Bronchial epithelial cell (primary cell): ENCODE measurements at regions not wholly inside any gene's neighbourhood (a gene's known extent, or its start where the extent isn't known, plus 50 kb on each side); places are given as distances from the start of the nearest gene placed in this dataset.

Source experiments
- DNase-seq: peaks from one replicate; pipeline ENCODE4 v3.0.0-alpha.2; 2010; ENCODE audit warnings: low read depth
- FAIRE-seq: peaks from 2 replicates; lab custom pipeline; 2011; peaks lifted over from hg19 to GRCh38; lab: Jason Lieb, UNC
- H3K27me3 ChIP-seq: 2 replicates; pipeline ENCODE4 v1.5.1; 2011; ENCODE audit warnings: low read length; ENCODE audit not compliant: control insufficient read depth, insufficient read depth
- H3K36me3 ChIP-seq: 2 replicates; pipeline ENCODE4 v1.5.1; 2011; ENCODE audit warnings: low read length; ENCODE audit not compliant: control insufficient read depth, insufficient read depth
- H3K4me3 ChIP-seq: 2 replicates; pipeline ENCODE4 v1.5.1; 2011; ENCODE audit warnings: mild to moderate bottlenecking, low read depth, low read length, control low read depth
- CTCF ChIP-seq: IDR thresholded peaks from 2 replicates; pipeline ENCODE4 v1.5.1; 2011; ENCODE audit warnings: mild to moderate bottlenecking, moderate library complexity, low read length, control low read depth, inconsistent platforms; ENCODE audit not compliant: insufficient read depth, severe bottlenecking

GRCh38 chr4:112060212-112060611, 85.0 kb upstream of the FAM241A start:
- H3K36me3 ChIP-seq, result no peaks in the 10 kb centered on the region
- FAIRE-seq (no peak), DNase-seq (peak; percentile 52)
- H3K27me3 ChIP-seq, result no peaks in the 10 kb centered on the region
- no peak overlapping the region for H3K4me3 ChIP-seq
- TF ChIP-seq CTCF, result peak; percentile 50

GRCh38 chr4:112061207-112061817, 83.9 kb upstream of the FAM241A start:
- FAIRE-seq (no peak), DNase-seq (no peak)
- Histone ChIP-seq H3K4me3 (no peak overlapping the region), H3K36me3 (no peaks in the 10 kb centered on the region), H3K27me3 (no peaks in the 10 kb centered on the region)
- TF ChIP-seq CTCF, result no peak

GRCh38 chr4:112063260-112063659, 82.0 kb upstream of the FAM241A start:
- TF ChIP-seq CTCF, result no peak
- H3K27me3 ChIP-seq, result no peaks in the 10 kb centered on the region
- FAIRE-seq, result no peak
- H3K4me3 ChIP-seq, result no peak overlapping the region
- no peaks in the 10 kb centered on the region for H3K36me3 ChIP-seq
- no peak for DNase-seq

GRCh38 chr4:112069110-112069509, 76.1 kb upstream of the FAM241A start:
- TF ChIP-seq CTCF, result no peak
- Histone ChIP-seq H3K36me3 (no peaks in the 10 kb centered on the region), H3K27me3 (no peaks in the 10 kb centered on the region), H3K4me3 (no peak overlapping the region)
- DNase-seq, result peak; percentile 68
- FAIRE-seq, result no peak

- DNase-seq, result no peak
- FAIRE-seq, result no peak
- TF ChIP-seq CTCF, result no peak
These were observed 72.1 kb upstream of the FAM241A start for GRCh38 chr4:112073181-112073580.

More at GRCh38 chr4:112073181-112073580, 72.1 kb upstream of the FAM241A start:
- no peaks in the 10 kb centered on the region for H3K36me3 ChIP-seq
- H3K4me3 ChIP-seq, result no peak overlapping the region
- H3K27me3 ChIP-seq, result no peaks in the 10 kb centered on the region
